ENCODE measurements at regions not wholly inside any gene's neighbourhood (a gene's known extent, or its start where the extent isn't known, plus 50 kb on each side); places are given as distances from the start of the nearest gene placed in this dataset.

GRCh38 chr1:117793413-117793812 is 136.0 kb downstream of the GDAP2 start:
- no peaks in the 10 kb centered on the region for H3K36me3 ChIP-seq (ENCODE audit: control insufficient read depth in 2 of 2, insufficient read depth in 1 of 2, low read length in 2 of 2)
- H3K27ac ChIP-seq (ENCODE audit: extremely low read depth, low read depth, low read length) = no peak overlapping the region
- ChIA-PET POLR2A (no interaction called here), CTCF (interaction anchor here (0.6 kb wide), 1 partner anchor 1255 kb away, joined by 3 read pairs; no protein-coding TSS in a partner anchor)
- no peak for TF ChIP-seq ZNF423 (tag by site-specific recombination; IDR thresholded peaks at IDR 0.05)
- TF ChIP-seq ZNF175 (tag by site-specific recombination; IDR thresholded peaks at IDR 0.05) = no peak
- no peak for TF ChIP-seq ZNF600 (tag by site-specific recombination; IDR thresholded peaks at IDR 0.05)
- no peak for TF ChIP-seq ZNF513 (tag by site-specific recombination; IDR thresholded peaks at IDR 0.05)
- no peak for TF ChIP-seq ZFP37 (tag by site-specific recombination; IDR thresholded peaks at IDR 0.05)
- no peak for TF ChIP-seq ZBTB1 (tag by site-specific recombination; IDR thresholded peaks at IDR 0.05)
- no peak for TF ChIP-seq ZFP69B (tag by site-specific recombination; IDR thresholded peaks at IDR 0.05)
- no peak for TF ChIP-seq ZNF366 (tag by site-specific recombination; conservative IDR thresholded peaks at IDR 0.05)
- TF ChIP-seq TRIM28 (IDR thresholded peaks at IDR 0.05; ENCODE audit: borderline replicate concordance, low read length) = no peak
- TF ChIP-seq ZNF791 (tag by site-specific recombination; IDR thresholded peaks at IDR 0.05) = no peak
- TF ChIP-seq ZNF114 (tag by site-specific recombination; IDR thresholded peaks at IDR 0.05) = no peak
- TF ChIP-seq ZNF768 (tag by site-specific recombination; IDR thresholded peaks at IDR 0.05) = no peak
- no peak for TF ChIP-seq ZNF473 (tag by site-specific recombination; IDR thresholded peaks at IDR 0.05)
- no peak for TF ChIP-seq MEIS1 (CRISPR knock-in tag; IDR thresholded peaks at IDR 0.05; ENCODE audit: borderline replicate concordance)
- TF ChIP-seq ZNF398 (tag by site-specific recombination; IDR thresholded peaks at IDR 0.05) = no peak
- TF ChIP-seq WT1 (tag by site-specific recombination; IDR thresholded peaks at IDR 0.05) = no peak
- TF ChIP-seq BCL6B (tag by site-specific recombination; IDR thresholded peaks at IDR 0.05) = no peak
- no peak for TF ChIP-seq OSR2 (tag by site-specific recombination; IDR thresholded peaks at IDR 0.05)
- H3K4me1 ChIP-seq (ENCODE audit: control insufficient read depth, insufficient read depth, low read length) = no peaks in the 10 kb centered on the region
- H3K4me3 ChIP-seq (ENCODE audit: low read depth, low read length) = no peak overlapping the region
- no peaks in the 10 kb centered on the region for H3K9me3 ChIP-seq (ENCODE audit: control insufficient read depth, insufficient read depth, low read depth, low read length)

- POLR2A ChIA-PET = no interaction called here
- Histone ChIP-seq H3K36me3 (ENCODE audit: control insufficient read depth in 2 of 2, insufficient read depth in 1 of 2, low read length in 2 of 2) (no peaks in the 10 kb centered on the region), H3K27ac (ENCODE audit: extremely low read depth, low read depth, low read length) (no peak overlapping the region), H3K4me3 (ENCODE audit: low read depth, low read length) (no peak overlapping the region), H3K9me3 (ENCODE audit: control insufficient read depth, insufficient read depth, low read depth, low read length) (no peaks in the 10 kb centered on the region), H3K4me1 (ENCODE audit: control insufficient read depth, insufficient read depth, low read length) (no peaks in the 10 kb centered on the region)
- CTCF ChIA-PET = no interaction called here
- TF ChIP-seq ZNF585B (tag by site-specific recombination; IDR thresholded peaks at IDR 0.05) (no peak), ZNF223 (tag by site-specific recombination; IDR thresholded peaks at IDR 0.05) (no peak), YY1 (tag by site-specific recombination; IDR thresholded peaks at IDR 0.05) (no peak), ZNF48 (tag by site-specific recombination; IDR thresholded peaks at IDR 0.05) (no peak), SCRT1 (tag by site-specific recombination; IDR thresholded peaks at IDR 0.05; ENCODE audit: borderline replicate concordance) (no peak), ZFP41 (tag by site-specific recombination; IDR thresholded peaks at IDR 0.05; ENCODE audit: borderline replicate concordance) (no peak), ZNF155 (tag by site-specific recombination; IDR thresholded peaks at IDR 0.05) (no peak), ZNF555 (tag by site-specific recombination; conservative IDR thresholded peaks at IDR 0.05) (no peak), ZNF324 (tag by site-specific recombination; IDR thresholded peaks at IDR 0.05) (no peak), ZNF394 (tag by site-specific recombination; IDR thresholded peaks at IDR 0.05; ENCODE audit: borderline replicate concordance) (no peak), PATZ1 (tag by site-specific recombination; IDR thresholded peaks at IDR 0.05) (no peak), HOXD13 (CRISPR knock-in tag; IDR thresholded peaks at IDR 0.05; ENCODE audit: borderline replicate concordance) (no peak), ZNF610 (tag by site-specific recombination; IDR thresholded peaks at IDR 0.05; ENCODE audit: borderline replicate concordance) (no peak), ZNF23 (tag by site-specific recombination; IDR thresholded peaks at IDR 0.05; ENCODE audit: borderline replicate concordance) (no peak), SALL2 (tag by site-specific recombination; IDR thresholded peaks at IDR 0.05; ENCODE audit: borderline replicate concordance) (no peak)
Measured at GRCh38 chr1:117794073-117794472, 135.3 kb downstream of the GDAP2 start.

Measured in HEK293 (cell line).